ENCODE measurements at regions not wholly inside any gene's neighbourhood (a gene's known extent, or its start where the extent isn't known, plus 50 kb on each side); places are given as distances from the start of the nearest gene placed in this dataset.

GRCh38 chr9:12874395-12874794 lies 99.6 kb downstream of the LURAP1L start:
- no peak for DNase-seq (ENCODE audit: low read depth in 1 of 2, low spot score in 1 of 2)
- in situ Hi-C loops (cut with HindIII; ENCODE audit: low pct_unique_long_range_greater_than_20kb, low sequenced_read_pairs): no loop called here

GRCh38 chr9:12875191-12875590 lies 100.4 kb downstream of the LURAP1L start:
- in situ Hi-C loops (cut with HindIII; ENCODE audit: low pct_unique_long_range_greater_than_20kb, low sequenced_read_pairs): no loop called here
- no peak for DNase-seq (ENCODE audit: low read depth in 1 of 2, low spot score in 1 of 2)
- TF ChIP-seq JUND (IDR thresholded peaks at IDR 0.05; ENCODE audit: low read depth): no peak

More at GRCh38 chr9:12874395-12874794, 99.6 kb downstream of the LURAP1L start:
- no peak for TF ChIP-seq JUND (IDR thresholded peaks at IDR 0.05; ENCODE audit: low read depth)

DNA sequence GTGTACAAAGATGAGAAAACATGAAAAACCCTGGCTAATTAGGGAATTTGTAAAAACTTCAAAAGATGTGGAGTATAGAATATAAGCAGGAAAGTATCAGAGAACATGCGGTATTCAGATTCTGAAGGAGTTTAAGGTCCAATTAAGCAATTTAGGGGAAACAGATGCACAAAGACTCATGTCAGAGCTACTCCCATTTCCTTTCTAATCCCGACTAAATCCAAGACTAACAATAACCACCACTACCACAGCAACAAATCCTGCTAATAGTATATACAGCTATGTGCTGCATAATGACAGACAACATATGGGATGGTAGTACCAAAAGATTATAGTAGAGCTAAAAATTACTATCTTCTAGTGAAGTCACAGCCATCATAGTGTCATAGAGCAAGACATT lies 102.1 kb downstream of the LURAP1L start:
- in situ Hi-C loops (cut with HindIII; ENCODE audit: low pct_unique_long_range_greater_than_20kb, low sequenced_read_pairs): no loop called here
- no peak for TF ChIP-seq JUND (IDR thresholded peaks at IDR 0.05; ENCODE audit: low read depth)
- DNase-seq (ENCODE audit: low read depth in 1 of 2, low spot score in 1 of 2): no peak

- DNase-seq (ENCODE audit: low read depth in 1 of 2, low spot score in 1 of 2): no peak
- in situ Hi-C loops (cut with HindIII; ENCODE audit: low pct_unique_long_range_greater_than_20kb, low sequenced_read_pairs): no loop called here
- TF ChIP-seq JUND (IDR thresholded peaks at IDR 0.05; ENCODE audit: low read depth): no peak
Measured at GRCh38 chr9:12878351-12878978, 103.6 kb downstream of the LURAP1L start.

DNA sequence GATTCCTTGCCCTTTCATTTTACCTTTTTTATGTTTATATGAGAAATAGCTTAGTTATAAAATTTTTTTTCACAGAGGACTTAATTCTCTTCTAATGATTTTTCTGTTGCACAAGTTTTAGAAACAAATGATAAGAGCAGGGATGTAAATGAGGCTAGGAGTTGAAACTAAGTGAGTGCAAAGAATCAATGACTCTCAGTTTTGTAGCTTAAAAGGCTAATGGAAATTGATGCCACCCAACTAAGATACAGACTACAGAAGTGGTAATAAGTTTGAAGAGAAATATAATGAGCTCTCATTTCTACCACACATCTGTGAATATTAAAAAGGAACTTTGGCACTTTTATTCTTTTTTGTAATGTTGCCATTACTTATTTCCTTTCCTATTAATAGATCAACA lies 105.1 kb downstream of the LURAP1L start:
- no peak for DNase-seq (ENCODE audit: low read depth in 1 of 2, low spot score in 1 of 2)
- in situ Hi-C loops (cut with HindIII; ENCODE audit: low pct_unique_long_range_greater_than_20kb, low sequenced_read_pairs): no loop called here
- TF ChIP-seq JUND (IDR thresholded peaks at IDR 0.05; ENCODE audit: low read depth): no peak

DNA sequence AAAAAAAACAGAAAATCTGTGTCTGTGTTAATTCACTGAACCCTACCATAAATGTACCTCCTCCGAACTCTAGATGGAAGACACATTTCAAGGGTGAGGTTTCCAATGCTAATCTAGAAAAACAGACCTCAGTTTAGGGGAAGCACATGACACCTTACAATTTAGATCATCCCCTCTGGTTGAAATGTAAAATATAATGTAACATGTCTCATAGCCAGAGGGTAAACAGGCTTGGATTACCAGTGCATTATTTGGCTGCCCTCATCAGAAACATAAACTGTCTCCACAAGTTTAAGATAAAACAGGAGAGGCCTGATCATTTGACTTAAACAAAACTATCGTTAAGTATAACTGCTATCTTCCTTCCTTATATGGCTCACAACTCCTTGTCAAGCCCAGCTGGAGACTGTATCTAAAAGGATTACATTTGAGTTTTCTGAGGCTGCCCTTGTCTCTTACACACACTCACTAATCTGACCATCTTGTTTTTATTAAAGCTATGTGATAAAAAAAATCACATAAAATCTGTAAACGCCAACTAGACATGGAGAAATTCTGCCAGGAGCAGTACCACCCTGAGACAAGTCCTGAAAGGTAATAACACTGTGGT lies 105.7 kb downstream of the LURAP1L start:
- in situ Hi-C loops (cut with HindIII; ENCODE audit: low pct_unique_long_range_greater_than_20kb, low sequenced_read_pairs): no loop called here
- no peak for TF ChIP-seq JUND (IDR thresholded peaks at IDR 0.05; ENCODE audit: low read depth)
- DNase-seq (ENCODE audit: low read depth in 1 of 2, low spot score in 1 of 2): no peak

DNA sequence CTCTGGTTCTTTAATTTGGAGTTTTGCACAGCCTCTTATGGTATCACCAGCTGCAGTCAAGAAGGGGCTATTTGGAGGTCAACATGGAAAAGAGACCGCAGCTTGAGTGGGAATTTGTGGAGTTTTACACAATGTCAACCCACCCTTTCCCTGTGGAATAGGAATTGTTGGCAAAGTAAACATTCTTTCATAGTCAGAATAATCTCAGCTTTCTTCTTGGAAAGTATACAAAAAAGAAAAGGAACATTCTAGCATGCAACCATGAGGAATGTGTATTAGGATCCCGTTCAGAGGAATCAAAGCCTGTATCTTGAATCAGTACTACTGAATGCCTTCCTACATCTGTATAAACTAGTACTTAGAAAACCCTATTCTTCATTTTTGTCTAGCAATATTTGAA lies 107.6 kb downstream of the LURAP1L start:
- no peak for TF ChIP-seq JUND (IDR thresholded peaks at IDR 0.05; ENCODE audit: low read depth)
- no peak for DNase-seq (ENCODE audit: low read depth in 1 of 2, low spot score in 1 of 2)
- in situ Hi-C loops (cut with HindIII; ENCODE audit: low pct_unique_long_range_greater_than_20kb, low sequenced_read_pairs): no loop called here

DNA sequence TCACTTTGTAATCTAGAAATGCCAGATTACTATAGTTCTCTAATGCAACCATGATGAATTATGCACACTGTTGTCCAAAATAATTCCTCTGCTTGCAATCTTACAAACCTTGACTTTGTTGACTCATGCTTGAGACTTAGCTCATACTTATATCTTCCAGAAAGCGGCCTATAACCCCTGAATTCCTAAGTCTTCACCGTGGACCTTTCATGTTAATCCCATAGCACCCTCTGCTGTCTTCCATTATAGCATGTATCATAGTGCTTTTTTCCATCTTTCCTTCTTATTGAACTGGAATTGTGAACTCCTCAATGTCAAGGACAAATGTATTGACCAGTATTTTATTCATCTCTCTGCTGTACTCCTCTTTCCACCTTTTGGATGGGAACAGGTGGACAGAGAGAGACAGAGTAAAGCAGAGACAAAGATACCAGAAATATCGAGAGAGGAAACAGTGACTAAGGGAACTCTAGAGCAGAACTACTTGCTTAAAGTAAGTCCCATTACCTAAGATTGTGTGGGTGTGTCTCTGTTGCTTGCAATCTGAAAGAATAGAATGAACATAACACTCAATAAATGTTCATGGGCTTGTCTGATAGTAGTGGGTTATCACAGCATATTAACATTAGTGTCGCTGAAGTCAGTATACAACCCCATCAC lies 110.0 kb downstream of the LURAP1L start:
- peak in 1 of 2 experiments; percentile 56 for DNase-seq (ENCODE audit: low read depth in 1 of 2, low spot score in 1 of 2)
- no peak for TF ChIP-seq JUND (IDR thresholded peaks at IDR 0.05; ENCODE audit: low read depth)
- in situ Hi-C loops (cut with HindIII; ENCODE audit: low pct_unique_long_range_greater_than_20kb, low sequenced_read_pairs): no loop called here

- in situ Hi-C loops (cut with HindIII; ENCODE audit: low pct_unique_long_range_greater_than_20kb, low sequenced_read_pairs): no loop called here
- peak in 1 of 2 experiments; percentile 47 for DNase-seq (ENCODE audit: low read depth in 1 of 2, low spot score in 1 of 2)
- no peak for TF ChIP-seq JUND (IDR thresholded peaks at IDR 0.05; ENCODE audit: low read depth)
Measured at GRCh38 chr9:12889402-12890106, 114.7 kb downstream of the LURAP1L start.

- no peak for DNase-seq (ENCODE audit: low read depth in 1 of 2, low spot score in 1 of 2)
- no peak for TF ChIP-seq JUND (IDR thresholded peaks at IDR 0.05; ENCODE audit: low read depth)
- in situ Hi-C loops (cut with HindIII; ENCODE audit: low pct_unique_long_range_greater_than_20kb, low sequenced_read_pairs): no loop called here
Measured at GRCh38 chr9:12891588-12891987, 116.8 kb downstream of the LURAP1L start.

- peak in 1 of 2 experiments; percentile 81 for DNase-seq (ENCODE audit: low read depth in 1 of 2, low spot score in 1 of 2)
- in situ Hi-C loops (cut with HindIII; ENCODE audit: low pct_unique_long_range_greater_than_20kb, low sequenced_read_pairs): no loop called here
Measured at GRCh38 chr9:12903316-12903715, 128.5 kb downstream of the LURAP1L start.

DNA sequence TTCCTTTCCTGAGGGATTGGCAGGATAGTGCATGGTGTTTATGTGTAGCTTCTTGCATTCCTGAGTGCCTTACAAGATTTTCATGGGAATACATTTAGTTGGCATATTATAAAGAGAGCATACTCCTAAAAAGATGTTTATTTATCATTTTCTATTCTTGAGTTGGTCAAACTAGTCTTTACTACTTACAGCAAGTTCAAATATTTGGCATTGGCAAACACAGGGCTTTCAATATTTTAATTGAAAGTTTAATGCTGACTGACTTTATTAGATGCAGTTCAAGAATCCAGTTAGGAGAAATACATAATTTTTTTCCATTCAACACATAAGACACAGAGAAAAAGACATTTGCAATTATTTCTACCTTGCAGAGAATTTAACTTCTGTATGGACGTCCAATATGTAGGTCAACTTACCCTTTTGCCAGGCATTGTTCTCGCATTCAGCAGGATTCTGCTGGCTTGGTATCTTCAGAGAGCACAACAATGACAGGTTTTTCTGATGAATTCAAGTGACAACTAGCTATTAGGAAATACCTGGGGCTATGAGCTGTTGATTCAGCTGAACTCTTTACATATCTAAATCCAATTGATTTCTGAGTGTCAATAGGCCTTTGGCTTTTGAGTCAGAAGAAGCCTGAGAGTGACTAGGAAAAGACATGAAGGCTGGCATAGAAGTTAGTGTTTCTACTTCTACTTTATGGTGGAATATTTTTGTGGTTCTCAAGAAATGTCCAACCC lies 129.6 kb downstream of the LURAP1L start:
- peak in 1 of 2 experiments; percentile 97 for DNase-seq (ENCODE audit: low read depth in 1 of 2, low spot score in 1 of 2)
- in situ Hi-C loops (cut with HindIII; ENCODE audit: low pct_unique_long_range_greater_than_20kb, low sequenced_read_pairs): no loop called here

More at GRCh38 chr9:12903316-12903715, 128.5 kb downstream of the LURAP1L start:
- TF ChIP-seq JUND (IDR thresholded peaks at IDR 0.05; ENCODE audit: low read depth): peak; percentile 65; the same call in 1 of the 2 replicates

More for the DNA sequence above, 129.6 kb downstream of the LURAP1L start:
- peak; percentile 85 for TF ChIP-seq JUND (IDR thresholded peaks at IDR 0.05; ENCODE audit: low read depth)

Data from T47D (cell line).